Immature natural killer cell (primary cell): ENCODE measurements at regions not wholly inside any gene's neighbourhood (a gene's known extent, or its start where the extent isn't known, plus 50 kb on each side); places are given as distances from the start of the nearest gene placed in this dataset.

ENCODE experiments used
- DNase-seq, 3 donors: peaks; one replicate each; pipeline ENCODE4 v3.0.0; 2022; ENCODE audit warnings: mixed read lengths in 1 of 3
- H3K27ac Mint-ChIP-seq, 6 donors: one replicate each; pipeline ENCODE4 v1.8.0; 2020; ENCODE audit warnings: mixed read lengths in 6 of 6, mild to moderate bottlenecking in 5 of 6, inconsistent platforms in 4 of 6, moderate library complexity in 3 of 6
- H3K27me3 Mint-ChIP-seq, 3 donors: one replicate each; pipeline ENCODE4 v1.8.0; 2020 to 2021; ENCODE audit warnings: low read depth in 3 of 3, mild to moderate bottlenecking in 3 of 3, mixed read lengths in 3 of 3, moderate library complexity in 3 of 3, inconsistent platforms in 1 of 3
- H3K36me3 Mint-ChIP-seq, 3 donors: one replicate each; pipeline ENCODE4 v1.8.0; 2020; ENCODE audit warnings: mixed read lengths in 3 of 3, inconsistent platforms in 2 of 3, mild to moderate bottlenecking in 2 of 3
- H3K4me1 Mint-ChIP-seq, 2 donors: one replicate each; pipeline ENCODE4 v1.8.0; 2020; ENCODE audit warnings: inconsistent platforms in 2 of 2, mild to moderate bottlenecking in 2 of 2, mixed read lengths in 2 of 2, moderate library complexity in 1 of 2
- H3K4me3 Mint-ChIP-seq, 5 donors: one replicate each; pipeline ENCODE4 v1.8.0; 2020; ENCODE audit warnings: mild to moderate bottlenecking in 5 of 5, mixed read lengths in 5 of 5, inconsistent platforms in 3 of 5, moderate library complexity in 3 of 5
- H3K9me3 Mint-ChIP-seq, 6 donors: one replicate each; pipeline ENCODE4 v1.8.0; 2020; ENCODE audit warnings: mild to moderate bottlenecking in 6 of 6, mixed read lengths in 6 of 6, inconsistent platforms in 4 of 6, moderate library complexity in 3 of 6

GRCh38 chrX:30504309-30504708 is 73.3 kb downstream of the TASL start:
- H3K27ac Mint-ChIP-seq = no peak overlapping the region
- peaks cover 2 to 13% (median 5%) of the 10 kb centered on the region in 3 donors for H3K27me3 Mint-ChIP-seq
- H3K36me3 Mint-ChIP-seq = no peaks in the 10 kb centered on the region
- no peaks in the 10 kb centered on the region for H3K4me1 Mint-ChIP-seq
- DNase-seq = peak in 1 of 3 donors; percentile 1
- H3K4me3 Mint-ChIP-seq = no peak overlapping the region
- H3K9me3 Mint-ChIP-seq = no peaks in the 10 kb centered on the region

GRCh38 chrX:30495468-30495867 is 82.1 kb downstream of the TASL start:
- DNase-seq = no peak
- Mint-ChIP-seq H3K4me1 (no peaks in the 10 kb centered on the region), H3K27ac (no peak overlapping the region)

DNA sequence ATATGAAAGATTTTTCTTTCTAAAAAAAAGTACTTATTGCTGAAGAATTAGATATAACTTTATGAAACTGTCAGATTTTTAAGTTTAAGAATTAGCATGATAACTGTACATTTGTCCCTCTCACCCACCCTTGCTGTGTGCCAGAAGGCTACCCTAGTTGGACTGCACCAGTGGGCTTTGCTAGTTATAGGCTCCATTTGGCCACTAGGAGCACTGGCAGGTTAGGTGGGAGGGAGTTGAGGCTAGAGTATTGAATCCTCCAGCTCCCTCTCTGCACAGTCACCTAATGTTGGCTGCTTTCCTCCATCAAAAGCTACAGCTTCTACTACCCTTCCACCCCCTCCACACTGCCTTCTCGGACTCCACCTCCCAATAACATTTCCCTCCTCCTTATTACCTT is 84.2 kb downstream of the TASL start:
- Mint-ChIP-seq H3K27me3 (peaks cover 3 to 10% (median 4%) of the 10 kb centered on the region in 3 donors), H3K9me3 (peaks cover 0 to 1% (median 0%) of the 10 kb centered on the region in 6 donors), H3K27ac (no peak overlapping the region), H3K4me1 (no peaks in the 10 kb centered on the region), H3K36me3 (no peaks in the 10 kb centered on the region), H3K4me3 (no peak overlapping the region)
- DNase-seq = no peak

More at GRCh38 chrX:30495468-30495867, 82.1 kb downstream of the TASL start:
- Mint-ChIP-seq H3K27me3 (peaks cover 3 to 8% (median 4%) of the 10 kb centered on the region in 3 donors), H3K9me3 (peaks cover 0 to 1% (median 0%) of the 10 kb centered on the region in 6 donors), H3K36me3 (no peaks in the 10 kb centered on the region), H3K4me3 (no peak overlapping the region)

- H3K4me3 Mint-ChIP-seq = no peak overlapping the region
- no peak overlapping the region for H3K27ac Mint-ChIP-seq
- no peaks in the 10 kb centered on the region for H3K36me3 Mint-ChIP-seq
Observed at GRCh38 chrX:30489323-30489722, 88.2 kb downstream of the TASL start.

DNA sequence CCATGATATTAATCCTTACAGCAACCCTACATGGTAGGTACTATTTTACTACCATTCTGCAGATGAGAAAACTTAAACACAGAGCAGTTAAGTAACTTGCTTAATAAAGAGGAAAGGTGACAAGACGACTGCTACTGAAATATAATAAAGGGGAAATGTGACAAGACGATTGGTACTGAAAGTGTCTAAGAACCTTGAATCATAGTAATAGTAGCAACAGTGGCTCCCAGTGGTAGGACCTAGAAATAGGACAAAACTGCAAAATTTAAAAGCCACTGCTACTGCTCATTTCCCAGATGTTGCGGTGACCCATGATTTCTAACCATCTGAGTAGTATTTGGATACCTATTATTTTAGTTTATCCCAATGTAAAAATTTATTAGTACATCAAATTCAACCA is 89.5 kb downstream of the TASL start:
- Mint-ChIP-seq H3K27me3 (peaks cover 0 to 2% (median 2%) of the 10 kb centered on the region in 3 donors), H3K27ac (no peak overlapping the region), H3K4me1 (no peaks in the 10 kb centered on the region), H3K36me3 (no peaks in the 10 kb centered on the region), H3K9me3 (peaks cover 0 to 3% (median 0%) of the 10 kb centered on the region in 6 donors), H3K4me3 (no peak overlapping the region)
- no peak for DNase-seq

More at GRCh38 chrX:30489323-30489722, 88.2 kb downstream of the TASL start:
- H3K4me1 Mint-ChIP-seq = no peaks in the 10 kb centered on the region
- H3K27me3 Mint-ChIP-seq = peaks cover 0 to 2% (median 2%) of the 10 kb centered on the region in 3 donors
- peaks cover 0 to 3% (median 0%) of the 10 kb centered on the region in 6 donors for H3K9me3 Mint-ChIP-seq
- DNase-seq = no peak

DNA sequence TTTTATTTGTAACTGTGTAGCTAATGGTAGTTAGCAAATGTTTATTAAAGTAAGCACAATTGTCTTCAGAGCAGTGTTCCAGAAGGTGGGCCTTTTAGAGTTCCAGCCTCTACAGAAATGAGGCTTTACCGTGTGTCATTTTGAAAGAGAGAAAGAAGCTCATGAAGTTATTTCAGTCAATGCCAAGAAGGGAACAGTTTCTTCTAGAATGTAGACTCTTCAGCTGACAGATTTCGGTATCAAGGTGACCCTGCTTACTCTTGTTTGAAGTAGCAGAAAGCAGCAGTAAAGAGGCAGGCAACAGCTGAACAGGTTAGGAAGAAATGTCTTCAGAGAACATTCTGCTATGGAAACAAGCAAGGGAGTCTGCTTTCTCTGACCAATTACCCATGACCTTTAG is 93.6 kb downstream of the TASL start:
- no peak overlapping the region for H3K27ac Mint-ChIP-seq
- no peak overlapping the region for H3K4me3 Mint-ChIP-seq
- no peak for DNase-seq
- no peaks in the 10 kb centered on the region for H3K36me3 Mint-ChIP-seq
- H3K9me3 Mint-ChIP-seq = peaks cover 0 to 3% (median 0%) of the 10 kb centered on the region in 6 donors
- H3K27me3 Mint-ChIP-seq = peaks cover 0 to 2% (median 0%) of the 10 kb centered on the region in 3 donors
- H3K4me1 Mint-ChIP-seq = no peaks in the 10 kb centered on the region

DNA sequence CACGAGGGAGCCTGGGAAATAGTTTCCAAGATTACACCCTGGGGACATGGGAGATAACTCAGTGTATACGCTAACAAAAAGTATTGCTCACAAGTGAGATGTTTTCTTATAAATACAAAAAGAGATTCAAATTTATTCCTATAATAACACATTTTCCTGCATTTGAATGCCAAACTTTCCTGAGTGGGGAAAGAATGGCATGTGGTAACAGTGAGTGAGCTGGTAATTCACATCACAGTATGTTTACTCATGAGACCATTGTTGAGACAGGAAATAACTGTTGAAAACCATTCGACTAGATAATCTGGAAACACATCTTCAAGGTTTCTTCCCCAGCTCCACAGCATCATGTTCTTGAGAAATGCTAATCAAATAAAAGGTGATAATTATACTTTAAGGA is 109.1 kb downstream of the TASL start:
- Mint-ChIP-seq H3K4me3 (no peak overlapping the region), H3K9me3 (peaks cover 0 to 2% (median 0%) of the 10 kb centered on the region in 6 donors), H3K27me3 (peaks cover 0 to 18% (median 0%) of the 10 kb centered on the region in 3 donors), H3K27ac (no peak overlapping the region), H3K36me3 (no peaks in the 10 kb centered on the region), H3K4me1 (no peaks in the 10 kb centered on the region)
- no peak for DNase-seq
